ENCODE measurements at regions not wholly inside any gene's neighbourhood (a gene's known extent, or its start where the extent isn't known, plus 50 kb on each side); places are given as distances from the start of the nearest gene placed in this dataset.

DNA sequence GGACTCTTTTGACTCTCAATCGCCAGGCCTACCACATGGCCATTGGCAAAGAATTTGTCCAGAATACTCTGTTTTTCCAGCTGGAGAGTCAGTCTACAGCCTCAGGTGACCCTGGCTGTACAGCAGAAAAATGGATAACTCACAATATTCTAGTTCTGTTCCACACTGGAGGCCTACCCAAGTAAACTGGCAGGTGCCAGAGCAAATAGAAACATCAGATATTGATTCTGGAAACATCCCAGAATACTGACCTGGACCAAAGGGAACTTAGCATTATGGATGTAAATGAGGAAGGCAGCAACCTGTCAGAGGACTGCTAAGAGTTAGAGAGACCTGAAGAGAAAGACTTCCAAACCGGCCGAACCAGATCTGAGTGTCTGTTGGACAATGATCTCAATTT lies 147.9 kb upstream of the SMAD1 start:
- DNase-seq (ENCODE audit: low read depth, low spot score), result no peak
- ChIA-PET CTCF (interaction anchor here (1.5 kb wide), 1 partner anchor 10 kb away, joined by 3 read pairs; no protein-coding TSS in a partner anchor), POLR2A (no interaction called here)
- H3K4me3 ChIP-seq (ENCODE audit: low read depth, low read length), result no peak overlapping the region
- TF ChIP-seq, protein P1, sequence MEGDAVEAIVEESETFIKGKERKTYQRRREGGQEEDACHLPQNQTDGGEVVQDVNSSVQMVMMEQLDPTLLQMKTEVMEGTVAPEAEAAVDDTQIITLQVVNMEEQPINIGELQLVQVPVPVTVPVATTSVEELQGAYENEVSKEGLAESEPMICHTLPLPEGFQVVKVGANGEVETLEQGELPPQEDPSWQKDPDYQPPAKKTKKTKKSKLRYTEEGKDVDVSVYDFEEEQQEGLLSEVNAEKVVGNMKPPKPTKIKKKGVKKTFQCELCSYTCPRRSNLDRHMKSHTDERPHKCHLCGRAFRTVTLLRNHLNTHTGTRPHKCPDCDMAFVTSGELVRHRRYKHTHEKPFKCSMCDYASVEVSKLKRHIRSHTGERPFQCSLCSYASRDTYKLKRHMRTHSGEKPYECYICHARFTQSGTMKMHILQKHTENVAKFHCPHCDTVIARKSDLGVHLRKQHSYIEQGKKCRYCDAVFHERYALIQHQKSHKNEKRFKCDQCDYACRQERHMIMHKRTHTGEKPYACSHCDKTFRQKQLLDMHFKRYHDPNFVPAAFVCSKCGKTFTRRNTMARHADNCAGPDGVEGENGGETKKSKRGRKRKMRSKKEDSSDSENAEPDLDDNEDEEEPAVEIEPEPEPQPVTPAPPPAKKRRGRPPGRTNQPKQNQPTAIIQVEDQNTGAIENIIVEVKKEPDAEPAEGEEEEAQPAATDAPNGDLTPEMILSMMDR (IDR thresholded peaks at IDR 0.05; ENCODE audit: insufficient read depth, low read length, missing control alignments), result no peak

- no peak overlapping the region for H3K4me3 ChIP-seq (ENCODE audit: low read depth, low read length)
- TF ChIP-seq, protein P1 (IDR thresholded peaks at IDR 0.05; ENCODE audit: insufficient read depth, low read length, missing control alignments), result no peak
- POLR2A ChIA-PET, result no interaction called here
- CTCF ChIA-PET, result interaction anchor here (1.4 kb wide), 1 partner anchor 92 kb away, joined by 3 read pairs; no protein-coding TSS in a partner anchor
- DNase-seq (ENCODE audit: low read depth, low spot score), result no peak
Observed at GRCh38 chr4:145326491-145326890, 146.1 kb upstream of the OTUD4 start.

GRCh38 chr4:145324161-145324560 lies 143.8 kb upstream of the OTUD4 start:
- TF ChIP-seq, protein P1 (IDR thresholded peaks at IDR 0.05; ENCODE audit: insufficient read depth, low read length, missing control alignments), result no peak
- DNase-seq (ENCODE audit: low read depth, low spot score), result no peak
- no peak overlapping the region for H3K4me3 ChIP-seq (ENCODE audit: low read depth, low read length)
- ChIA-PET POLR2A (no interaction called here), CTCF (interaction anchor here (0.7 kb wide), 1 partner anchor 10 kb away, joined by 3 read pairs; no protein-coding TSS in a partner anchor)

DNA sequence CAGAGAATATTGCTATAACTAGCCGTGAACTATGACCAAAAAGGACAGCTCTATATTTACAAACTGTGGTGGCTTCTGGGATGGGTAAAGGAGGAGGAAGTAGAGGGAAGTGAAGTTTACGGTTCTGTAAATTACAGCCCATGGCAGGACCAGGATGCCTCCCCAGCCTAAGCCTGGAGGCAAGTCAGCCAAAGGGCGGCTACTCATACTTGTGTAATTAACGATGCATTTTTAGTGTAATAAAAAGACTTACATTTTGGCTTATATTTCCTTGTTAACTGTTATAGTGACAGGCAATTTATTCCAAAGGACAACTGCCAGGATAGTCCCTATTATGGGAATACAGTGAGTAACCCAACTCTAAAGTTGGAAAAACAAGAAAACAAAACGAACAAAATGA lies 139.9 kb upstream of the OTUD4 start:
- POLR2A ChIA-PET, result no interaction called here
- H3K4me3 ChIP-seq (ENCODE audit: low read depth, low read length), result no peak overlapping the region
- TF ChIP-seq, protein P1 (IDR thresholded peaks at IDR 0.05; ENCODE audit: insufficient read depth, low read length, missing control alignments), result no peak
- CTCF ChIA-PET, result no interaction called here
- DNase-seq (ENCODE audit: low read depth, low spot score), result no peak

GRCh38 chr4:145319751-145320150 lies 139.4 kb upstream of the OTUD4 start:
- POLR2A ChIA-PET, result no interaction called here
- H3K4me3 ChIP-seq (ENCODE audit: low read depth, low read length), result no peak overlapping the region
- TF ChIP-seq, protein P1 (IDR thresholded peaks at IDR 0.05; ENCODE audit: insufficient read depth, low read length, missing control alignments), result no peak
- no peak for DNase-seq (ENCODE audit: low read depth, low spot score)
- CTCF ChIA-PET, result no interaction called here

- CTCF ChIA-PET, result interaction anchor here (1.4 kb wide), 1 partner anchor 18 kb away, joined by 4 read pairs; no protein-coding TSS in a partner anchor
- TF ChIP-seq, protein P1 (IDR thresholded peaks at IDR 0.05; ENCODE audit: insufficient read depth, low read length, missing control alignments), result no peak
- POLR2A ChIA-PET, result no interaction called here
- DNase-seq (ENCODE audit: low read depth, low spot score), result no peak
- no peak overlapping the region for H3K4me3 ChIP-seq (ENCODE audit: low read depth, low read length)
Observed at GRCh38 chr4:145316897-145317574, 136.6 kb upstream of the OTUD4 start.
